H9 (cell line): ENCODE measurements at regions not wholly inside any gene's neighbourhood (a gene's known extent, or its start where the extent isn't known, plus 50 kb on each side); places are given as distances from the start of the nearest gene placed in this dataset.

Experiments
- DNase-seq: peaks from one replicate; pipeline ENCODE4 v3.0.0-alpha.2; 2017
- H2AFZ ChIP-seq: one replicate; pipeline ENCODE4 v1.6.1; 2013; ENCODE audit warnings: mild to moderate bottlenecking, low read length, control low read depth, moderate library complexity
- H2AK5ac ChIP-seq: 2 replicates; pipeline ENCODE4 v1.6.1; 2013; ENCODE audit warnings: low read length, control low read depth, mixed read lengths; ENCODE audit not compliant: insufficient read length
- H2BK120ac ChIP-seq: one replicate; pipeline ENCODE4 v1.6.1; 2013; ENCODE audit warnings: low read depth, mild to moderate bottlenecking, low read length, control low read depth, inconsistent platforms; ENCODE audit not compliant: poor library complexity, severe bottlenecking
- H2BK12ac ChIP-seq: 2 replicates; pipeline ENCODE4 v1.6.1; 2013; ENCODE audit warnings: low read length, control low read depth, mixed read lengths, low read depth; ENCODE audit not compliant: insufficient read length
- H2BK15ac ChIP-seq: 2 replicates; pipeline ENCODE4 v1.6.1; 2013; ENCODE audit warnings: low read depth, low read length, control low read depth
- H2BK20ac ChIP-seq: one replicate; pipeline ENCODE4 v1.6.1; 2013; ENCODE audit warnings: low read depth, mild to moderate bottlenecking, low read length, control low read depth, inconsistent platforms; ENCODE audit not compliant: poor library complexity, severe bottlenecking
- H2BK5ac ChIP-seq: 2 replicates; pipeline ENCODE4 v1.6.1; 2013; ENCODE audit warnings: low read length, control low read depth, mixed read lengths; ENCODE audit not compliant: insufficient read length
- H3K14ac ChIP-seq: 2 replicates; pipeline ENCODE4 v1.6.1; 2013; ENCODE audit warnings: low read length, control low read depth; ENCODE audit not compliant: insufficient read depth
- H3K18ac ChIP-seq: 2 replicates; pipeline ENCODE4 v1.6.1; 2013; ENCODE audit warnings: low read depth, mild to moderate bottlenecking, mixed read lengths, low read length, control low read depth; ENCODE audit not compliant: insufficient read length
- H3K23ac ChIP-seq: 2 replicates; pipeline ENCODE4 v1.6.1; 2013; ENCODE audit warnings: low read length, control low read depth, mixed read lengths, low read depth; ENCODE audit not compliant: insufficient read length
- H3K23me2 ChIP-seq: 2 replicates; pipeline ENCODE4 v1.6.1; 2013; ENCODE audit warnings: low read depth, mild to moderate bottlenecking, mixed read lengths, low read length, control low read depth; ENCODE audit not compliant: insufficient read length, poor library complexity, severe bottlenecking
- H3K27ac ChIP-seq: 2 replicates; pipeline ENCODE4 v1.5.1; 2013; ENCODE audit warnings: low read length, control low read depth, mixed read lengths, low read depth; ENCODE audit not compliant: insufficient read length
- H3K27me3 ChIP-seq: 2 replicates; pipeline ENCODE4 v1.6.1; 2013; ENCODE audit warnings: low read length, control low read depth, inconsistent platforms; ENCODE audit not compliant: insufficient read depth
- H3K4ac ChIP-seq: 2 replicates; pipeline ENCODE4 v1.6.1; 2013; ENCODE audit warnings: low read depth, mild to moderate bottlenecking, control low read depth, inconsistent platforms, low read length, moderate library complexity
- H3K4me1 ChIP-seq: 2 replicates; pipeline ENCODE4 v1.6.1; 2013; ENCODE audit warnings: low read length, control low read depth, inconsistent platforms; ENCODE audit not compliant: insufficient read depth
- H3K4me2 ChIP-seq: 2 replicates; pipeline ENCODE4 v1.6.1; 2013; ENCODE audit warnings: low read length, control low read depth, mixed read lengths; ENCODE audit not compliant: insufficient read length, insufficient read depth
- H3K56ac ChIP-seq: 2 replicates; pipeline ENCODE4 v1.6.1; 2013; ENCODE audit warnings: low read depth, mild to moderate bottlenecking, mixed read lengths, low read length, control low read depth; ENCODE audit not compliant: insufficient read length
- H3K79me1 ChIP-seq: 2 replicates; pipeline ENCODE4 v1.6.1; 2013; ENCODE audit warnings: low read depth, mild to moderate bottlenecking, moderate library complexity, low read length, control low read depth, inconsistent platforms; ENCODE audit not compliant: insufficient read depth, poor library complexity, severe bottlenecking
- H3K79me2 ChIP-seq: 2 replicates; pipeline ENCODE4 v1.6.1; 2013; ENCODE audit warnings: low read length, control low read depth, inconsistent platforms; ENCODE audit not compliant: insufficient read depth
- H3K9ac ChIP-seq: 2 replicates; pipeline ENCODE4 v1.6.1; 2013; ENCODE audit warnings: low read length, control low read depth, mixed read lengths; ENCODE audit not compliant: insufficient read length; ENCODE audit errors: extremely low read depth
- H3K9me3 ChIP-seq: one replicate; pipeline ENCODE4 v1.6.1; 2013; ENCODE audit warnings: low read depth, low read length, inconsistent platforms; ENCODE audit not compliant: control insufficient read depth
- H3T11ph ChIP-seq: one replicate; pipeline ENCODE4 v1.6.1; 2013; ENCODE audit warnings: mild to moderate bottlenecking, low read length, control low read depth, inconsistent platforms
- H4K20me1 ChIP-seq: one replicate; pipeline ENCODE4 v1.6.1; 2013; ENCODE audit not compliant: control insufficient read depth, insufficient read length, insufficient read depth
- H4K5ac ChIP-seq: 2 replicates; pipeline ENCODE4 v1.6.1; 2013; ENCODE audit warnings: low read depth, mild to moderate bottlenecking, mixed read lengths, low read length, control low read depth; ENCODE audit not compliant: insufficient read length
- H4K8ac ChIP-seq: replicated peaks from 2 replicates; pipeline ENCODE4 v1.6.1; 2013; ENCODE audit warnings: low read length, control low read depth, mixed read lengths, low read depth; ENCODE audit not compliant: insufficient read length
- H4K91ac ChIP-seq: 2 replicates; pipeline ENCODE4 v1.6.1; 2013; ENCODE audit warnings: low read depth, mild to moderate bottlenecking, moderate library complexity, mixed read lengths, low read length, control low read depth; ENCODE audit not compliant: insufficient read length
- H3K27ac Mint-ChIP-seq, 3 experiments: 2 replicates in 2 of 3; 3 replicates in 1 of 3; pipeline ENCODE4 v1.8.0; 2020 to 2021; ENCODE audit warnings: mixed read lengths in 3 of 3, mild to moderate bottlenecking in 1 of 3, moderate library complexity in 1 of 3
- H3K27me3 Mint-ChIP-seq: 2 replicates; pipeline ENCODE4 v1.8.0; 2021; ENCODE audit warnings: low read depth, mild to moderate bottlenecking, moderate library complexity, mixed read lengths
- H3K36me3 Mint-ChIP-seq, 3 experiments: 2 replicates in 2 of 3; 3 replicates in 1 of 3; pipeline ENCODE4 v1.8.0; 2020 to 2021; ENCODE audit warnings: low read depth in 3 of 3, mixed read lengths in 3 of 3; ENCODE audit not compliant: insufficient read depth in 1 of 3
- H3K4me1 Mint-ChIP-seq, 2 experiments: 2 replicates each; pipeline ENCODE4 v1.8.0; 2020; ENCODE audit warnings: mixed read lengths in 2 of 2
- H3K4me3 Mint-ChIP-seq, 2 experiments: 2 replicates in 1 of 2; 3 replicates in 1 of 2; pipeline ENCODE4 v1.8.0; 2020 to 2021; ENCODE audit warnings: mild to moderate bottlenecking in 2 of 2, mixed read lengths in 2 of 2, moderate library complexity in 1 of 2
- H3K9me3 Mint-ChIP-seq, 2 experiments: 2 replicates in 1 of 2; 3 replicates in 1 of 2; pipeline ENCODE4 v1.8.0; 2020; ENCODE audit warnings: mild to moderate bottlenecking in 2 of 2, mixed read lengths in 2 of 2, moderate library complexity in 1 of 2
- CTCF ChIP-seq: fragments of 200-600 bp; sonication (generic); conservative IDR thresholded peaks from 3 replicates; pipeline ENCODE4 v1.8.0; 2021; ENCODE audit warnings: antibody characterized with exemption, mild to moderate bottlenecking
- WGBS: extraction: QIAGEN DNeasy Blood & Tissue Kit; methylation state at CpG from one replicate; pipeline ENCODE4 v1.1.7; 2013; ENCODE audit warnings: missing lambda C conversion rate, low lambda C conversion rate, mixed read lengths; ENCODE audit not compliant: insufficient read length; ENCODE audit errors: extremely low coverage; 5-methylcytosine and 5-hydroxymethylcytosine counted together

- Mint-ChIP-seq H3K4me1 (0 out of 4 replicates have a peak, but pooled peaks cover 0 to 3% of the 10 kb centered on the region in 2 experiments), H3K27me3 (no peaks in the 10 kb centered on the region), H3K27ac (no peak overlapping the region), H3K36me3 (peaks cover 0 to 4% (median 0%) of the 10 kb centered on the region in 3 experiments; a peak in 1 of 7 replicates), H3K4me3 (no peak overlapping the region), H3K9me3 (no peaks in the 10 kb centered on the region; a peak in 1 of 5 replicates)
- Histone ChIP-seq H3K56ac (no peak overlapping the region), H3K79me1 (no peaks in the 10 kb centered on the region), H3K4ac (no peak overlapping the region), H3K27ac (no peak overlapping the region), H3K4me1 (no peaks in the 10 kb centered on the region), H3K9ac (no peak overlapping the region), H4K5ac (no peak overlapping the region), H2BK20ac (no peak overlapping the region), H2AFZ (no peak overlapping the region), H3K18ac (no peak overlapping the region), H4K20me1 (no peaks in the 10 kb centered on the region), H3K23me2 (no peaks in the 10 kb centered on the region), H3K4me2 (no peak overlapping the region), H4K91ac (no peak overlapping the region), H2BK12ac (no peak overlapping the region), H3K9me3 (no peaks in the 10 kb centered on the region), H2BK120ac (no peak overlapping the region), H4K8ac (no peak overlapping the region), H3K27me3 (no peaks in the 10 kb centered on the region), H3K23ac (no peak overlapping the region), H3K79me2 (no peaks in the 10 kb centered on the region), H3K14ac (no peak overlapping the region), H3T11ph (no peak overlapping the region), H2AK5ac (no peak overlapping the region), H2BK15ac (no peak overlapping the region), H2BK5ac (no peak overlapping the region)
- TF ChIP-seq CTCF, result no peak
- DNase-seq, result no peak
- WGBS, result no CpG with 5 or more reads among the region's 2 CpGs
These were observed 128.5 kb downstream of the LURAP1L start for GRCh38 chr9:12903316-12903715.
